Nephron (organoid): ENCODE measurements at regions not wholly inside any gene's neighbourhood (a gene's known extent, or its start where the extent isn't known, plus 50 kb on each side); places are given as distances from the start of the nearest gene placed in this dataset.

Source experiments
- H3K27ac Mint-ChIP-seq, 3 experiments: 2 replicates each; pipeline ENCODE4 v1.8.0; 2020; ENCODE audit warnings: mixed read lengths in 3 of 3, mild to moderate bottlenecking in 2 of 3, moderate library complexity in 1 of 3
- H3K27me3 Mint-ChIP-seq: 2 replicates; pipeline ENCODE4 v1.8.0; 2021; ENCODE audit warnings: low read depth, mild to moderate bottlenecking, moderate library complexity, mixed read lengths
- H3K36me3 Mint-ChIP-seq: 2 replicates; pipeline ENCODE4 v1.8.0; 2020; ENCODE audit warnings: low read depth, mixed read lengths
- H3K4me1 Mint-ChIP-seq: 2 replicates; pipeline ENCODE4 v1.8.0; 2020; ENCODE audit warnings: mixed read lengths
- H3K4me3 Mint-ChIP-seq, 3 experiments: 2 replicates each; pipeline ENCODE4 v1.8.0; 2020; ENCODE audit warnings: mild to moderate bottlenecking in 3 of 3, mixed read lengths in 3 of 3, moderate library complexity in 2 of 3
- H3K9me3 Mint-ChIP-seq: 2 replicates; pipeline ENCODE4 v1.8.0; 2020; ENCODE audit warnings: mixed read lengths
- CTCF ChIP-seq, 3 experiments: fragments of 200-600 bp; sonication (generic); IDR thresholded peaks; one replicate each; pipeline ENCODE4 v1.5.0; 2021; ENCODE audit warnings: antibody characterized with exemption in 3 of 3; ENCODE audit not compliant: unreplicated experiment in 3 of 3

- Mint-ChIP-seq H3K36me3 (no peaks in the 10 kb centered on the region), H3K27me3 (no peaks in the 10 kb centered on the region), H3K27ac (no peak overlapping the region), H3K4me1 (peaks cover 33% of the 10 kb centered on the region), H3K9me3 (no peaks in the 10 kb centered on the region), H3K4me3 (no peak overlapping the region)
- TF ChIP-seq CTCF (IDR thresholded peaks at IDR 0.05; ENCODE audit: unreplicated experiment in 3 of 3) = no peak
Observed at GRCh38 chr12:92025462-92026207, 120.0 kb downstream of the BTG1 start.

- Mint-ChIP-seq H3K27ac (no peak overlapping the region), H3K27me3 (no peaks in the 10 kb centered on the region), H3K4me3 (no peak overlapping the region), H3K9me3 (peaks cover 9% of the 10 kb centered on the region), H3K36me3 (peaks cover 2% of the 10 kb centered on the region), H3K4me1 (peaks cover 12% of the 10 kb centered on the region)
- no peak for TF ChIP-seq CTCF (IDR thresholded peaks at IDR 0.05; ENCODE audit: unreplicated experiment in 3 of 3)
Observed at GRCh38 chr12:92022093-92022492, 123.6 kb downstream of the BTG1 start.

GRCh38 chr12:92021666-92022035 is 124.0 kb downstream of the BTG1 start:
- peak overlapping the region in 1 of 3 experiments; percentile 51 for H3K27ac Mint-ChIP-seq
- no peak overlapping the region for H3K4me3 Mint-ChIP-seq
- H3K9me3 Mint-ChIP-seq = peaks cover 10% of the 10 kb centered on the region
- H3K27me3 Mint-ChIP-seq = no peaks in the 10 kb centered on the region
- H3K4me1 Mint-ChIP-seq = peaks cover 11% of the 10 kb centered on the region
- H3K36me3 Mint-ChIP-seq = peaks cover 4% of the 10 kb centered on the region
- no peak for TF ChIP-seq CTCF (IDR thresholded peaks at IDR 0.05; ENCODE audit: unreplicated experiment in 3 of 3)

- Mint-ChIP-seq H3K36me3 (peaks cover 4% of the 10 kb centered on the region), H3K9me3 (peaks cover 10% of the 10 kb centered on the region), H3K27ac (peak overlapping the region in 2 of 3 experiments; percentile 19 to 51), H3K4me3 (no peak overlapping the region), H3K27me3 (no peaks in the 10 kb centered on the region), H3K4me1 (peaks cover 11% of the 10 kb centered on the region)
- no peak for TF ChIP-seq CTCF (IDR thresholded peaks at IDR 0.05; ENCODE audit: unreplicated experiment in 3 of 3)
Observed at GRCh38 chr12:92020983-92021665, 124.5 kb downstream of the BTG1 start.

- no peak overlapping the region for H3K27ac Mint-ChIP-seq
- no peaks in the 10 kb centered on the region for H3K27me3 Mint-ChIP-seq
- H3K4me1 Mint-ChIP-seq = peaks cover 11% of the 10 kb centered on the region
- no peak overlapping the region for H3K4me3 Mint-ChIP-seq
- peaks cover 4% of the 10 kb centered on the region for H3K36me3 Mint-ChIP-seq
- H3K9me3 Mint-ChIP-seq = peaks cover 12% of the 10 kb centered on the region
- no peak for TF ChIP-seq CTCF (IDR thresholded peaks at IDR 0.05; ENCODE audit: unreplicated experiment in 3 of 3)
Observed at GRCh38 chr12:92019491-92020277, 126.0 kb downstream of the BTG1 start.
